Naive thymus-derived CD4-positive, alpha-beta T cell (primary cell): ENCODE measurements at regions not wholly inside any gene's neighbourhood (a gene's known extent, or its start where the extent isn't known, plus 50 kb on each side); places are given as distances from the start of the nearest gene placed in this dataset.
A peak's percentile ranks its signal among the peaks of the same experiment; 100 is the strongest.

Source experiments
- ATAC-seq: fragments of 150-1000 bp; cut with Tn5 transposase; 2 replicates; pipeline ENCODE4 v1.10.0; 2021; ENCODE audit warnings: mild to moderate bottlenecking, moderate library complexity
- CTCF ChIA-PET: fragments of 350-600 bp; sonication (Branson Sonifier 250); formaldehyde crosslinking; loops from one replicate; lab custom pipeline; 2021; ENCODE audit warnings: antibody characterized with exemption; lab: Charles Lee
- POLR2A ChIA-PET: fragments of 350-600 bp; sonication (Branson Sonifier 250); formaldehyde crosslinking; loops from one replicate; lab custom pipeline; 2021; ENCODE audit warnings: antibody characterized with exemption, inconsistent platforms; lab: Charles Lee
- DNase-seq, 9 donors: peaks; one replicate each; pipeline versions ENCODE4 v3.0.0 to v3.0.0-alpha.2; 2020 to 2022; ENCODE audit warnings: mixed read lengths in 1 of 9
- H3K27ac ChIP-seq: one replicate; pipeline ENCODE4 v1.7.0; 2013; ENCODE audit warnings: mild to moderate bottlenecking, low read depth, low read length, moderate library complexity
- H3K27me3 ChIP-seq, 2 donors: one replicate each; pipeline ENCODE4 v1.7.0; 2013; ENCODE audit warnings: low read length in 2 of 2, mild to moderate bottlenecking in 2 of 2, moderate library complexity in 2 of 2; ENCODE audit not compliant: control insufficient read depth in 2 of 2, insufficient read depth in 2 of 2
- H3K36me3 ChIP-seq, 3 experiments: 1 replicate in 2 of 3; 2 replicates in 1 of 3; pipeline ENCODE4 v1.7.0; 2013; ENCODE audit warnings: low read length in 3 of 3, mild to moderate bottlenecking in 3 of 3, moderate library complexity in 1 of 3; ENCODE audit not compliant: insufficient read depth in 3 of 3, control insufficient read depth in 2 of 3
- H3K4me1 ChIP-seq, 2 donors: one replicate each; pipeline ENCODE4 v1.7.0; 2013; ENCODE audit warnings: low read length in 2 of 2, mild to moderate bottlenecking in 2 of 2, moderate library complexity in 1 of 2; ENCODE audit not compliant: control insufficient read depth in 2 of 2, insufficient read depth in 2 of 2
- H3K4me3 ChIP-seq: 2 replicates; pipeline ENCODE4 v1.7.0; 2013; ENCODE audit warnings: mild to moderate bottlenecking, low read length
- H3K9me3 ChIP-seq, 3 experiments: 1 replicate in 2 of 3; 2 replicates in 1 of 3; pipeline ENCODE4 v1.7.0; 2013; ENCODE audit warnings: low read length in 3 of 3; ENCODE audit not compliant: control insufficient read depth in 2 of 3
- H3K27ac Mint-ChIP-seq, 9 donors: one replicate each; pipeline ENCODE4 v1.8.0; 2020 to 2022; ENCODE audit warnings: mixed read lengths in 9 of 9, mild to moderate bottlenecking in 8 of 9, moderate library complexity in 5 of 9, inconsistent platforms in 2 of 9
- H3K27me3 Mint-ChIP-seq, 5 donors: one replicate each; pipeline ENCODE4 v1.8.0; 2021 to 2022; ENCODE audit warnings: mixed read lengths in 5 of 5, mild to moderate bottlenecking in 1 of 5
- H3K36me3 Mint-ChIP-seq, 5 donors: one replicate each; pipeline ENCODE4 v1.8.0; 2020 to 2022; ENCODE audit warnings: mixed read lengths in 5 of 5, mild to moderate bottlenecking in 3 of 5, inconsistent platforms in 1 of 5
- H3K4me1 Mint-ChIP-seq, 7 donors: one replicate each; pipeline ENCODE4 v1.8.0; 2020 to 2022; ENCODE audit warnings: mixed read lengths in 7 of 7, mild to moderate bottlenecking in 3 of 7, inconsistent platforms in 1 of 7
- H3K4me3 Mint-ChIP-seq, 10 donors: one replicate each; pipeline ENCODE4 v1.8.0; 2020 to 2022; ENCODE audit warnings: mild to moderate bottlenecking in 10 of 10, mixed read lengths in 10 of 10, moderate library complexity in 6 of 10, inconsistent platforms in 2 of 10
- H3K9me3 Mint-ChIP-seq, 11 donors: one replicate each; pipeline ENCODE4 v1.8.0; 2020 to 2022; ENCODE audit warnings: mixed read lengths in 11 of 11, mild to moderate bottlenecking in 4 of 11, inconsistent platforms in 1 of 11, moderate library complexity in 1 of 11
- intact Hi-C, 2 donors: fragments of 100-400 bp; cut with micrococcal nuclease; formaldehyde crosslinking; loops; one replicate each; pipeline ENCODE4 v1.15.1; 2023

GRCh38 chr17:72556944-72557826 is 436.4 kb downstream of the SOX9 start:
- no peaks in the 10 kb centered on the region for H3K36me3 Mint-ChIP-seq
- no peak overlapping the region for H3K27ac Mint-ChIP-seq
- H3K4me3 ChIP-seq, result no peak overlapping the region
- H3K4me1 ChIP-seq, result no peaks in the 10 kb centered on the region
- peaks cover 0 to 5% (median 4%) of the 10 kb centered on the region in 5 donors for H3K27me3 Mint-ChIP-seq
- H3K4me1 Mint-ChIP-seq, result peaks cover 0 to 2% (median 0%) of the 10 kb centered on the region in 7 donors
- H3K27ac ChIP-seq, result no peak overlapping the region
- no peaks in the 10 kb centered on the region for H3K36me3 ChIP-seq
- CTCF ChIA-PET, result interaction anchor here (0.9 to 5.4 kb wide), 5 partner anchors 9 to 813 kb away, joined by 3 to 63 read pairs (median 4); no protein-coding TSS in a partner anchor
- no peaks in the 10 kb centered on the region for H3K9me3 Mint-ChIP-seq
- no peak overlapping the region for H3K4me3 Mint-ChIP-seq
- ATAC-seq (peak; percentile 64), DNase-seq (peak in 8 of 9 donors; percentile 25 to 59 (median 42))
- no peaks in the 10 kb centered on the region for H3K9me3 ChIP-seq
- intact Hi-C loops, result loop anchor here (1.0 kb wide), 3 partner anchors 599 to 813 kb away; no protein-coding TSS in a partner anchor
- no peaks in the 10 kb centered on the region for H3K27me3 ChIP-seq
- POLR2A ChIA-PET, result no interaction called here

- Histone ChIP-seq H3K27ac (no peak overlapping the region), H3K4me3 (no peak overlapping the region), H3K27me3 (no peaks in the 10 kb centered on the region), H3K36me3 (no peaks in the 10 kb centered on the region), H3K9me3 (no peaks in the 10 kb centered on the region), H3K4me1 (no peaks in the 10 kb centered on the region)
- ChIA-PET POLR2A (no interaction called here), CTCF (interaction anchor here (0.6 to 5.4 kb wide), 6 partner anchors 8 to 811 kb away, joined by 3 to 63 read pairs (median 4); no protein-coding TSS in a partner anchor)
- intact Hi-C loops, result no loop called here
- Mint-ChIP-seq H3K9me3 (no peaks in the 10 kb centered on the region), H3K4me1 (peaks cover 0 to 2% (median 0%) of the 10 kb centered on the region in 7 donors), H3K27me3 (peaks cover 0 to 5% (median 4%) of the 10 kb centered on the region in 5 donors), H3K4me3 (no peak overlapping the region), H3K36me3 (no peaks in the 10 kb centered on the region), H3K27ac (no peak overlapping the region)
- ATAC-seq (no peak), DNase-seq (no peak)
Observed at GRCh38 chr17:72558971-72559476, 438.2 kb downstream of the SOX9 start.

GRCh38 chr17:72560303-72561247 is 439.8 kb downstream of the SOX9 start:
- Histone ChIP-seq H3K27me3 (no peaks in the 10 kb centered on the region), H3K9me3 (no peaks in the 10 kb centered on the region), H3K36me3 (no peaks in the 10 kb centered on the region), H3K27ac (no peak overlapping the region), H3K4me3 (no peak overlapping the region), H3K4me1 (no peaks in the 10 kb centered on the region)
- H3K4me1 Mint-ChIP-seq, result peaks cover 0 to 2% (median 0%) of the 10 kb centered on the region in 7 donors
- no peak overlapping the region for H3K4me3 Mint-ChIP-seq
- H3K9me3 Mint-ChIP-seq, result no peaks in the 10 kb centered on the region
- no peaks in the 10 kb centered on the region for H3K36me3 Mint-ChIP-seq
- ChIA-PET POLR2A (no interaction called here), CTCF (interaction anchor here (0.9 to 5.4 kb wide), 4 partner anchors 10 to 166 kb away, joined by 3 to 63 read pairs (median 4); no protein-coding TSS in a partner anchor)
- H3K27ac Mint-ChIP-seq, result no peak overlapping the region
- intact Hi-C loops, result loop anchor here (1.0 to 10.0 kb wide), 7 partner anchors 54 to 810 kb away; a partner anchor contains a TSS
- peak; percentile 75 for ATAC-seq
- peak in 8 of 9 donors; percentile 14 to 65 (median 45) for DNase-seq
- H3K27me3 Mint-ChIP-seq, result peaks cover 0 to 4% (median 4%) of the 10 kb centered on the region in 5 donors

GRCh38 chr17:72561266-72561665 is 440.4 kb downstream of the SOX9 start:
- Mint-ChIP-seq H3K9me3 (no peaks in the 10 kb centered on the region), H3K36me3 (no peaks in the 10 kb centered on the region), H3K4me3 (no peak overlapping the region), H3K27ac (no peak overlapping the region), H3K4me1 (peaks cover 0 to 2% (median 0%) of the 10 kb centered on the region in 7 donors), H3K27me3 (peaks cover 0 to 4% (median 0%) of the 10 kb centered on the region in 5 donors)
- CTCF ChIA-PET, result interaction anchor here (1.2 to 5.4 kb wide), 2 partner anchors 38 to 165 kb away, joined by 3 to 63 read pairs; no protein-coding TSS in a partner anchor
- H3K27ac ChIP-seq, result no peak overlapping the region
- ATAC-seq, result no peak
- H3K27me3 ChIP-seq, result no peaks in the 10 kb centered on the region
- POLR2A ChIA-PET, result no interaction called here
- no peaks in the 10 kb centered on the region for H3K9me3 ChIP-seq
- no peak overlapping the region for H3K4me3 ChIP-seq
- no peak for DNase-seq
- no peaks in the 10 kb centered on the region for H3K4me1 ChIP-seq
- intact Hi-C loops, result loop anchor here in 1 of 2 donors (5.0 to 10.0 kb wide), 3 partner anchors 54 to 674 kb away; a partner anchor contains a TSS
- H3K36me3 ChIP-seq, result no peaks in the 10 kb centered on the region

- H3K4me1 ChIP-seq, result no peaks in the 10 kb centered on the region
- ChIA-PET CTCF (no interaction called here), POLR2A (no interaction called here)
- no peak overlapping the region for H3K4me3 Mint-ChIP-seq
- H3K27ac Mint-ChIP-seq, result no peak overlapping the region
- ATAC-seq (no peak), DNase-seq (no peak)
- H3K27ac ChIP-seq, result no peak overlapping the region
- H3K4me3 ChIP-seq, result no peak overlapping the region
- no peaks in the 10 kb centered on the region for H3K9me3 ChIP-seq
- H3K27me3 ChIP-seq, result no peaks in the 10 kb centered on the region
- no peaks in the 10 kb centered on the region for H3K36me3 Mint-ChIP-seq
- H3K36me3 ChIP-seq, result no peaks in the 10 kb centered on the region
- H3K27me3 Mint-ChIP-seq, result peaks cover 0 to 4% (median 0%) of the 10 kb centered on the region in 5 donors
- H3K4me1 Mint-ChIP-seq, result peaks cover 0 to 5% (median 0%) of the 10 kb centered on the region in 7 donors
- H3K9me3 Mint-ChIP-seq, result no peaks in the 10 kb centered on the region
- intact Hi-C loops, result loop anchor here in 1 of 2 donors (5.0 to 10.0 kb wide), 3 partner anchors 53 to 673 kb away; a partner anchor contains a TSS
Observed at GRCh38 chr17:72561680-72562079, 440.9 kb downstream of the SOX9 start.
